ENCODE measurements at regions not wholly inside any gene's neighbourhood (a gene's known extent, or its start where the extent isn't known, plus 50 kb on each side); places are given as distances from the start of the nearest gene placed in this dataset.

- no peak for TF ChIP-seq CTCF (IDR thresholded peaks at IDR 0.05)
- TF ChIP-seq POLR2A (IDR thresholded peaks at IDR 0.05) = no peak
Observed at GRCh38 chr4:26126994-26127393, 193.8 kb upstream of the RBPJ start.
